ENCODE measurements at regions not wholly inside any gene's neighbourhood (a gene's known extent, or its start where the extent isn't known, plus 50 kb on each side); places are given as distances from the start of the nearest gene placed in this dataset.
"Not testable (repeated sequence)": the region's sequence is repeated elsewhere in the genome, so short reads cannot be mapped to it uniquely, and the experiment has no call there.

- H3K9me3 Mint-ChIP-seq, result peaks cover 0 to 2% (median 0%) of the 10 kb centered on the region in 7 donors
- Histone ChIP-seq H3K36me3 (ENCODE audit: control insufficient read depth, insufficient read depth, low read length) (no peaks in the 10 kb centered on the region), H3K27ac (ENCODE audit: insufficient read depth, low read length, poor library complexity, severe bottlenecking) (no peak overlapping the region), H3K4me3 (ENCODE audit: low read depth, low read length) (no peak overlapping the region), H3K9me3 (ENCODE audit: control insufficient read depth in 2 of 2, low read length in 2 of 2) (no peaks in the 10 kb centered on the region), H3K27me3 (ENCODE audit: control insufficient read depth, insufficient read depth, low read length) (no peaks in the 10 kb centered on the region), H3K4me1 (ENCODE audit: control insufficient read depth, insufficient read depth, low read length, poor library complexity, severe bottlenecking) (no peaks in the 10 kb centered on the region)
- no peaks in the 10 kb centered on the region for H3K4me1 Mint-ChIP-seq
- ATAC-seq (ENCODE audit: low read depth in 2 of 2) (no peak), DNase-seq (no peak)
- H3K27ac Mint-ChIP-seq, result no peak overlapping the region
- H3K36me3 Mint-ChIP-seq, result no peaks in the 10 kb centered on the region
- H3K4me3 Mint-ChIP-seq, result no peak overlapping the region
- H3K27me3 Mint-ChIP-seq, result no peaks in the 10 kb centered on the region
These were observed 50.3 kb downstream of the GASK1B start for GRCh38 chr4:158122501-158122900.

DNA sequence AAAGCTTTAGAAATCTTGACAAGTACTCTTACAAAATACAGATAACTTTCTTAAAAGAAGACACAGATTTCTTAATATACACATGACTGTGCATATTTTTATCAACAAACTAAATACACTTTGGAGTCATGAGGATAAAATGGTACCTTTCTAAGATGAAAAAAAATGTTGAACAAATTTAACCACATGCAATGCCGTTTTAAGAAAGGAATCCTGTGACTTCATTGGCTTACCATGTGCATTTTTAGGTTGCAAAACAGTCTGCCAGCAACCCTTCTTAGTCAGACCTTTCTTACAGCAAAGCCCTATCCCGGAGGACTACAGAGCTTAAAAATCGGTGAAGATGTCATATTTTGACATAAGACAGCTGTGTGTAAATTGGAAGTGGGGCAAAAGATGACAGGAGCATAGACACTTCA is 51.7 kb downstream of the GASK1B start:
- DNase-seq (no peak), ATAC-seq (ENCODE audit: low read depth in 2 of 2) (no peak)
- Mint-ChIP-seq H3K4me1 (no peaks in the 10 kb centered on the region), H3K4me3 (no peak overlapping the region), H3K9me3 (peaks cover 0 to 2% (median 0%) of the 10 kb centered on the region in 7 donors), H3K27me3 (no peaks in the 10 kb centered on the region), H3K36me3 (no peaks in the 10 kb centered on the region), H3K27ac (no peak overlapping the region)
- H3K4me1 ChIP-seq (ENCODE audit: control insufficient read depth, insufficient read depth, low read length, poor library complexity, severe bottlenecking), result no peaks in the 10 kb centered on the region
- H3K4me3 ChIP-seq (ENCODE audit: low read depth, low read length), result no peak overlapping the region
- no peak overlapping the region for H3K27ac ChIP-seq (ENCODE audit: insufficient read depth, low read length, poor library complexity, severe bottlenecking)
- no peaks in the 10 kb centered on the region for H3K36me3 ChIP-seq (ENCODE audit: control insufficient read depth, insufficient read depth, low read length)
- H3K27me3 ChIP-seq (ENCODE audit: control insufficient read depth, insufficient read depth, low read length), result no peaks in the 10 kb centered on the region
- no peaks in the 10 kb centered on the region for H3K9me3 ChIP-seq (ENCODE audit: control insufficient read depth in 2 of 2, low read length in 2 of 2)

- ATAC-seq (ENCODE audit: low read depth in 2 of 2); H3K4me1 Mint-ChIP-seq; H3K9me3 Mint-ChIP-seq; DNase-seq; H3K9me3 ChIP-seq (ENCODE audit: control insufficient read depth in 2 of 2, low read length in 2 of 2); H3K4me3 ChIP-seq (ENCODE audit: low read depth, low read length); H3K27me3 ChIP-seq (ENCODE audit: control insufficient read depth, insufficient read depth, low read length); H3K27ac ChIP-seq (ENCODE audit: insufficient read depth, low read length, poor library complexity, severe bottlenecking); H3K27ac Mint-ChIP-seq; H3K4me3 Mint-ChIP-seq; H3K36me3 ChIP-seq (ENCODE audit: control insufficient read depth, insufficient read depth, low read length); H3K4me1 ChIP-seq (ENCODE audit: control insufficient read depth, insufficient read depth, low read length, poor library complexity, severe bottlenecking); H3K36me3 Mint-ChIP-seq; H3K27me3 Mint-ChIP-seq: not testable (repeated sequence)
These were observed 52.1 kb downstream of the GASK1B start for GRCh38 chr4:158120645-158121151.

DNA sequence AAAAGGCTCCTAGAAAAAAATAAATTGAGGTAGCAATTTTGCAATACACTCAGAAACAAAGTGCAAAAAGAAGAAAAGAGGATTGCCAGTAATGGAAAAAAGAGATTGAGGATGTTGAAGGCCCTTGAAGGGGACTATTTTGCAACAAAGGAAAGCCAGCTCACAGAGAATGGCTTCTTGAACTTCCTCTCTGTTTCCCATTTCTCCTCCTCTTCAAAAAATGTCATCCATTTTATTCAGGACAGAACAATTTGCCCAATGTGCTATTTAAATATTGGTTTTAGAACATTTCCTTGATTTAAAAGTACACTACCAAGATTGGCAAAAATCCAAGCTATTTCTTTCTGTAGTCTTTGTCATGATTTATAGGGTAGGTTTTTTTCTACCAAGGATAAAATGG is 60.2 kb downstream of the GASK1B start:
- Mint-ChIP-seq H3K36me3 (no peaks in the 10 kb centered on the region), H3K4me1 (no peaks in the 10 kb centered on the region), H3K27me3 (no peaks in the 10 kb centered on the region), H3K9me3 (peaks cover 0 to 19% (median 2%) of the 10 kb centered on the region in 7 donors), H3K4me3 (no peak overlapping the region), H3K27ac (no peak overlapping the region)
- H3K27me3 ChIP-seq (ENCODE audit: control insufficient read depth, insufficient read depth, low read length), result no peaks in the 10 kb centered on the region
- no peaks in the 10 kb centered on the region for H3K4me1 ChIP-seq (ENCODE audit: control insufficient read depth, insufficient read depth, low read length, poor library complexity, severe bottlenecking)
- no peak for ATAC-seq (ENCODE audit: low read depth in 2 of 2)
- H3K4me3 ChIP-seq (ENCODE audit: low read depth, low read length), result no peak overlapping the region
- no peaks in the 10 kb centered on the region for H3K9me3 ChIP-seq (ENCODE audit: control insufficient read depth in 2 of 2, low read length in 2 of 2)
- H3K36me3 ChIP-seq (ENCODE audit: control insufficient read depth, insufficient read depth, low read length), result no peaks in the 10 kb centered on the region
- H3K27ac ChIP-seq (ENCODE audit: insufficient read depth, low read length, poor library complexity, severe bottlenecking), result no peak overlapping the region
- DNase-seq, result no peak

DNA sequence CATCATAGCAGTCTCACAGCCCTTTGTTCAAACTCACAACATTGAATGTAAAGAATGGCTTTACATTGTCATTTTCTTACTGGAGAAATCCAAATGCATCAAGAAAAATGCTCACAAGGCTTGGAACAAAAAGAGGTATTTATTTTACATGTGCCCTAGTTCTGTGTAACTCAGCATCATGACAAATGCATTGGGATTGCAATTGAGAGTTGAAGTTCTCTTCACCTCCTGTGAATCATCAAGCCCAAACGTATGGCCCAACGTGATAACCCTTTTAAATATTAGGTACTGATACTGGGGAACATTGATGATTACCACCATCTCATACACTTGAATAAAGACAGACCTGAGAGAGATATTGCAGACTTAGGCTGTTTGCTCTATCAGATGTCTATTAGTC is 61.6 kb downstream of the GASK1B start:
- Mint-ChIP-seq H3K27ac (no peak overlapping the region), H3K4me1 (no peaks in the 10 kb centered on the region)

GRCh38 chr4:158102904-158103303 is 69.9 kb downstream of the GASK1B start:
- no peak for DNase-seq
- no peaks in the 10 kb centered on the region for H3K27me3 Mint-ChIP-seq
- Histone ChIP-seq H3K27ac (ENCODE audit: insufficient read depth, low read length, poor library complexity, severe bottlenecking) (no peak overlapping the region), H3K36me3 (ENCODE audit: control insufficient read depth, insufficient read depth, low read length) (no peaks in the 10 kb centered on the region), H3K4me1 (ENCODE audit: control insufficient read depth, insufficient read depth, low read length, poor library complexity, severe bottlenecking) (no peaks in the 10 kb centered on the region), H3K9me3 (ENCODE audit: control insufficient read depth in 2 of 2, low read length in 2 of 2) (no peaks in the 10 kb centered on the region), H3K4me3 (ENCODE audit: low read depth, low read length) (no peak overlapping the region), H3K27me3 (ENCODE audit: control insufficient read depth, insufficient read depth, low read length) (no peaks in the 10 kb centered on the region)
- ATAC-seq (ENCODE audit: low read depth in 2 of 2), result no peak
- no peaks in the 10 kb centered on the region for H3K4me1 Mint-ChIP-seq
- peaks cover 0 to 7% (median 0%) of the 10 kb centered on the region in 7 donors for H3K9me3 Mint-ChIP-seq
- no peak overlapping the region for H3K27ac Mint-ChIP-seq
- no peak overlapping the region for H3K4me3 Mint-ChIP-seq
- H3K36me3 Mint-ChIP-seq, result no peaks in the 10 kb centered on the region

More for the DNA sequence above, 61.6 kb downstream of the GASK1B start:
- H3K36me3 Mint-ChIP-seq, result no peaks in the 10 kb centered on the region
- no peak for DNase-seq
- ATAC-seq (ENCODE audit: low read depth in 2 of 2), result no peak
- H3K4me3 Mint-ChIP-seq, result no peak overlapping the region
- H3K9me3 Mint-ChIP-seq, result peaks cover 0 to 19% (median 2%) of the 10 kb centered on the region in 7 donors
- Histone ChIP-seq H3K4me1 (ENCODE audit: control insufficient read depth, insufficient read depth, low read length, poor library complexity, severe bottlenecking) (no peaks in the 10 kb centered on the region), H3K4me3 (ENCODE audit: low read depth, low read length) (no peak overlapping the region), H3K27ac (ENCODE audit: insufficient read depth, low read length, poor library complexity, severe bottlenecking) (no peak overlapping the region), H3K36me3 (ENCODE audit: control insufficient read depth, insufficient read depth, low read length) (no peaks in the 10 kb centered on the region), H3K27me3 (ENCODE audit: control insufficient read depth, insufficient read depth, low read length) (no peaks in the 10 kb centered on the region), H3K9me3 (ENCODE audit: control insufficient read depth in 2 of 2, low read length in 2 of 2) (no peaks in the 10 kb centered on the region)
- H3K27me3 Mint-ChIP-seq, result no peaks in the 10 kb centered on the region

GRCh38 chr4:158099686-158100085 is 73.1 kb downstream of the GASK1B start:
- no peaks in the 10 kb centered on the region for H3K4me1 Mint-ChIP-seq

GRCh38 chr4:158098802-158099201 is 74.0 kb downstream of the GASK1B start:
- Histone ChIP-seq H3K27me3 (ENCODE audit: control insufficient read depth, insufficient read depth, low read length) (no peaks in the 10 kb centered on the region), H3K9me3 (ENCODE audit: control insufficient read depth in 2 of 2, low read length in 2 of 2) (no peaks in the 10 kb centered on the region), H3K36me3 (ENCODE audit: control insufficient read depth, insufficient read depth, low read length) (no peaks in the 10 kb centered on the region), H3K27ac (ENCODE audit: insufficient read depth, low read length, poor library complexity, severe bottlenecking) (no peak overlapping the region), H3K4me1 (ENCODE audit: control insufficient read depth, insufficient read depth, low read length, poor library complexity, severe bottlenecking) (no peaks in the 10 kb centered on the region), H3K4me3 (ENCODE audit: low read depth, low read length) (no peak overlapping the region)
- Mint-ChIP-seq H3K4me1 (no peaks in the 10 kb centered on the region), H3K27me3 (no peaks in the 10 kb centered on the region), H3K4me3 (no peak overlapping the region), H3K36me3 (no peaks in the 10 kb centered on the region), H3K9me3 (peaks cover 0 to 7% (median 3%) of the 10 kb centered on the region in 7 donors), H3K27ac (no peak overlapping the region)
- ATAC-seq (ENCODE audit: low read depth in 2 of 2), result no peak
- no peak for DNase-seq

More at GRCh38 chr4:158099686-158100085, 73.1 kb downstream of the GASK1B start:
- H3K36me3 ChIP-seq (ENCODE audit: control insufficient read depth, insufficient read depth, low read length), result no peaks in the 10 kb centered on the region
- no peak overlapping the region for H3K4me3 Mint-ChIP-seq
- no peaks in the 10 kb centered on the region for H3K27me3 ChIP-seq (ENCODE audit: control insufficient read depth, insufficient read depth, low read length)
- H3K9me3 ChIP-seq (ENCODE audit: control insufficient read depth in 2 of 2, low read length in 2 of 2), result no peaks in the 10 kb centered on the region
- ATAC-seq (ENCODE audit: low read depth in 2 of 2) (no peak), DNase-seq (no peak)
- H3K27ac ChIP-seq (ENCODE audit: insufficient read depth, low read length, poor library complexity, severe bottlenecking), result no peak overlapping the region
- no peaks in the 10 kb centered on the region for H3K4me1 ChIP-seq (ENCODE audit: control insufficient read depth, insufficient read depth, low read length, poor library complexity, severe bottlenecking)
- H3K9me3 Mint-ChIP-seq, result peaks cover 0 to 7% (median 2%) of the 10 kb centered on the region in 7 donors
- H3K27me3 Mint-ChIP-seq, result no peaks in the 10 kb centered on the region
- no peak overlapping the region for H3K27ac Mint-ChIP-seq
- H3K4me3 ChIP-seq (ENCODE audit: low read depth, low read length), result no peak overlapping the region
- no peaks in the 10 kb centered on the region for H3K36me3 Mint-ChIP-seq

All from CD4-positive, CD25-positive, alpha-beta regulatory T cell (primary cell).